ENCODE measurements at regions not wholly inside any gene's neighbourhood (a gene's known extent, or its start where the extent isn't known, plus 50 kb on each side); places are given as distances from the start of the nearest gene placed in this dataset.

DNA sequence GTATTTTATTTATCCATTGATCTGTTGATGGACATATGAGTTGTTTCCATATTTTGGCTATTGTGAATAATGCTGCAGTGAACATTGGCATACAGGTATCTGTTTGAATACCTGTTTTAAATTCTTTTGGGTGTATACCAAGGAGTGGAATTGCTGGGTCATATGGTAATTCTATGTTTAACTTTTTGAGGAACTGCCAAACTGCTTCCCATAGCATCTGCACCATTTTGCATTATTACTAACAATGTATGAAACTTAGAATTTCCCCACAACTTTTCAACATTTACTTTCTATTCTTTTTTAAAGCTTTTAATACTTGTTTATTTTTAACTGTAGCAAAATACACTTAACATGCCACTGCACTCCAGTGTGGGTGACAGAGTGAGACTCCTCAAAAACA lies 57.0 kb upstream of the MSN start:
- TF ChIP-seq, protein P1, sequence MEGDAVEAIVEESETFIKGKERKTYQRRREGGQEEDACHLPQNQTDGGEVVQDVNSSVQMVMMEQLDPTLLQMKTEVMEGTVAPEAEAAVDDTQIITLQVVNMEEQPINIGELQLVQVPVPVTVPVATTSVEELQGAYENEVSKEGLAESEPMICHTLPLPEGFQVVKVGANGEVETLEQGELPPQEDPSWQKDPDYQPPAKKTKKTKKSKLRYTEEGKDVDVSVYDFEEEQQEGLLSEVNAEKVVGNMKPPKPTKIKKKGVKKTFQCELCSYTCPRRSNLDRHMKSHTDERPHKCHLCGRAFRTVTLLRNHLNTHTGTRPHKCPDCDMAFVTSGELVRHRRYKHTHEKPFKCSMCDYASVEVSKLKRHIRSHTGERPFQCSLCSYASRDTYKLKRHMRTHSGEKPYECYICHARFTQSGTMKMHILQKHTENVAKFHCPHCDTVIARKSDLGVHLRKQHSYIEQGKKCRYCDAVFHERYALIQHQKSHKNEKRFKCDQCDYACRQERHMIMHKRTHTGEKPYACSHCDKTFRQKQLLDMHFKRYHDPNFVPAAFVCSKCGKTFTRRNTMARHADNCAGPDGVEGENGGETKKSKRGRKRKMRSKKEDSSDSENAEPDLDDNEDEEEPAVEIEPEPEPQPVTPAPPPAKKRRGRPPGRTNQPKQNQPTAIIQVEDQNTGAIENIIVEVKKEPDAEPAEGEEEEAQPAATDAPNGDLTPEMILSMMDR (IDR thresholded peaks at IDR 0.05; ENCODE audit: control insufficient read depth, insufficient read depth, low read depth, low read length, missing control alignments): no peak
- H3K4me3 ChIP-seq (ENCODE audit: control insufficient read depth, low read depth, low read length): no peak overlapping the region
- no peak for DNase-seq (ENCODE audit: low read depth)

- no peak for DNase-seq (ENCODE audit: low read depth)
- no peak overlapping the region for H3K4me3 ChIP-seq (ENCODE audit: control insufficient read depth, low read depth, low read length)
- TF ChIP-seq, protein P1 (IDR thresholded peaks at IDR 0.05; ENCODE audit: control insufficient read depth, insufficient read depth, low read depth, low read length, missing control alignments): no peak
Measured at GRCh38 chrX:65610040-65610439, 57.4 kb upstream of the MSN start.

DNA sequence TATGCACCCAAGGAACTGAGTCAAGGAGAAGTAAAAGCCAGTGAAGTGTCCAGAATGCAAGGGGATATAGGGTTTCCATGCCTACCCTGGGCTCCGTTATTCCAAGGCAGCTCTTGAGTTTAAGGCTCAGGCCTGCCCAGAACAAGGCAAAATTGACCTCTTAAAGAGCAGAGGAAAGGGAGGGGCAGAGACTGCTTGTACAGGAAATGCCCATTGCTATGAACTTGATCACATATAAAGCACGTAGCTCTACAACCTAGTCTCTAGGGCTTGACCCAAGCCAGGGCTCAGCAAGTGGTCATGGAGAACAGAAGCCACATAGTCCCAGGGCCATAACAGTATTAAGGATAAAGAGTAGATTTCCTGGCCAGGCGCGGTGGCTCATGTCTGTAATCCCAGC lies 58.2 kb upstream of the MSN start:
- TF ChIP-seq, protein P1 (IDR thresholded peaks at IDR 0.05; ENCODE audit: control insufficient read depth, insufficient read depth, low read depth, low read length, missing control alignments): no peak
- no peak for DNase-seq (ENCODE audit: low read depth)

DNA sequence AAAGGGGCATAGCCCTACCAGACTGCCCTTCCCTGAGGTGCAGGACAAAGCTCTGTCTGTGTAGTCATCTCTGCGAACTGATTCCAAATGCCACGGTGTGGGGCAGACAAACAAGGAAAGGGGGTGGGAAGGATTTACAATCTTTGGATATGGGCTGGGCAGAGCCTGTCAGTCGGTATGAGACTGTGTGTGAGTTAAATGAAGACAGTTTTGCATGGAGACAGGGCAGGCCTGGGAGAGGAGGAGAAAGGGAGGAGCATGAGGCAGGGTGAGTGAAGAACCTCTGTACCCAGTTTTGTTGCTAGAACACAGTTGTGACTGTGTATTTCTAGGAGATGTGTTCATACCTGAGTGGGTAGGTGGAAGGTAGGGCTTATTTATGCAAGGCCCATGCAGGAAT lies 59.4 kb upstream of the MSN start:
- TF ChIP-seq, protein P1 (IDR thresholded peaks at IDR 0.05; ENCODE audit: control insufficient read depth, insufficient read depth, low read depth, low read length, missing control alignments): no peak
- H3K4me3 ChIP-seq (ENCODE audit: control insufficient read depth, low read depth, low read length): no peak overlapping the region
- DNase-seq (ENCODE audit: low read depth): no peak

More for the DNA sequence above, 58.2 kb upstream of the MSN start:
- H3K4me3 ChIP-seq (ENCODE audit: control insufficient read depth, low read depth, low read length): no peak overlapping the region

GRCh38 chrX:65607070-65607742 lies 60.2 kb upstream of the MSN start:
- no peak for DNase-seq (ENCODE audit: low read depth)
- H3K4me3 ChIP-seq (ENCODE audit: control insufficient read depth, low read depth, low read length): no peak overlapping the region
- TF ChIP-seq, protein P1 (IDR thresholded peaks at IDR 0.05; ENCODE audit: control insufficient read depth, insufficient read depth, low read depth, low read length, missing control alignments): no peak

GRCh38 chrX:65602221-65602560 lies 65.3 kb upstream of the MSN start:
- DNase-seq (ENCODE audit: low read depth): no peak
- TF ChIP-seq, protein P1 (IDR thresholded peaks at IDR 0.05; ENCODE audit: control insufficient read depth, insufficient read depth, low read depth, low read length, missing control alignments): no peak
- no peak overlapping the region for H3K4me3 ChIP-seq (ENCODE audit: control insufficient read depth, low read depth, low read length)
